ENCODE measurements at regions not wholly inside any gene's neighbourhood (a gene's known extent, or its start where the extent isn't known, plus 50 kb on each side); places are given as distances from the start of the nearest gene placed in this dataset.

DNA sequence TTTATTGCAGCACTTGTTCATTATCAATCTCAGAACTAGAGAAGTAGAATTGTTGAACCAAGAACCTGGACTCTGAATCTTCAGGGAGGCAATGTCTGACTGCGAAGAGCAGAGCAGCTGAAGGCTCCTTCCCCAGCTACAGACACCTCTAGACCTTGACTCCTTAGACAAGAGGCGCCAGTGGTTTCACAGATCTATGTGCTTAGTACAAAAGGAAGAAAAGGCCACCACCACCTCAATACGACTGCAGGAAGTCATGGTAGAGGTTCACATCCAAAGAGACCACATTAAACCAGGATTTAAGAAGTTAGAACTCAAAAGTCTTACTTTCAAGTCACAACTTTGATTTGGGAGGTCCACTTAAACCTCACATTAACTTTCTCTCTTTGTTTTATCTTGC lies 158.1 kb upstream of the VRK2 start:
- no peak for FAIRE-seq
- TF ChIP-seq JUN (IDR thresholded peaks at IDR 0.05; ENCODE audit: borderline replicate concordance, insufficient read depth, insufficient read length, low read depth) (no peak), POLR2A (IDR thresholded peaks at IDR 0.05; ENCODE audit: low read depth, low read length) (no peak), EZH2 (IDR thresholded peaks at IDR 0.05; ENCODE audit: borderline replicate concordance, low read depth, low read length, severe bottlenecking) (no peak), MYC (IDR thresholded peaks at IDR 0.05; ENCODE audit: low read depth, low read length) (no peak), FOS (IDR thresholded peaks at IDR 0.05; ENCODE audit: borderline replicate concordance, insufficient read depth, low read length) (no peak), POLR2AphosphoS5 (IDR thresholded peaks at IDR 0.05; ENCODE audit: insufficient read depth, low read depth, low read length) (no peak), GATA2 (IDR thresholded peaks at IDR 0.05; ENCODE audit: insufficient read depth, insufficient read length, low read depth, low read length) (no peak)
- TF ChIP-seq, protein P1, sequence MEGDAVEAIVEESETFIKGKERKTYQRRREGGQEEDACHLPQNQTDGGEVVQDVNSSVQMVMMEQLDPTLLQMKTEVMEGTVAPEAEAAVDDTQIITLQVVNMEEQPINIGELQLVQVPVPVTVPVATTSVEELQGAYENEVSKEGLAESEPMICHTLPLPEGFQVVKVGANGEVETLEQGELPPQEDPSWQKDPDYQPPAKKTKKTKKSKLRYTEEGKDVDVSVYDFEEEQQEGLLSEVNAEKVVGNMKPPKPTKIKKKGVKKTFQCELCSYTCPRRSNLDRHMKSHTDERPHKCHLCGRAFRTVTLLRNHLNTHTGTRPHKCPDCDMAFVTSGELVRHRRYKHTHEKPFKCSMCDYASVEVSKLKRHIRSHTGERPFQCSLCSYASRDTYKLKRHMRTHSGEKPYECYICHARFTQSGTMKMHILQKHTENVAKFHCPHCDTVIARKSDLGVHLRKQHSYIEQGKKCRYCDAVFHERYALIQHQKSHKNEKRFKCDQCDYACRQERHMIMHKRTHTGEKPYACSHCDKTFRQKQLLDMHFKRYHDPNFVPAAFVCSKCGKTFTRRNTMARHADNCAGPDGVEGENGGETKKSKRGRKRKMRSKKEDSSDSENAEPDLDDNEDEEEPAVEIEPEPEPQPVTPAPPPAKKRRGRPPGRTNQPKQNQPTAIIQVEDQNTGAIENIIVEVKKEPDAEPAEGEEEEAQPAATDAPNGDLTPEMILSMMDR (IDR thresholded peaks at IDR 0.05; ENCODE audit: extremely low read depth in 1 of 2, insufficient read depth in 1 of 2, low read depth in 1 of 2, low read length in 2 of 2), result no peak
- TF ChIP-seq, protein P2, sequence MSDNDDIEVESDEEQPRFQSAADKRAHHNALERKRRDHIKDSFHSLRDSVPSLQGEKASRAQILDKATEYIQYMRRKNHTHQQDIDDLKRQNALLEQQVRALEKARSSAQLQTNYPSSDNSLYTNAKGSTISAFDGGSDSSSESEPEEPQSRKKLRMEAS (IDR thresholded peaks at IDR 0.05; ENCODE audit: insufficient read depth, insufficient read length), result no peak
- no peak for DNase-seq (ENCODE audit: low read depth, low spot score)
- dilution Hi-C loops (cut with MboI; ENCODE audit: extremely low pct_ligation_motif_present, low sequenced_read_pairs), result no loop called here
- Histone ChIP-seq H3K9me3 (replicated peaks; ENCODE audit: control insufficient read depth, insufficient read depth, low read length) (no peaks in the 10 kb centered on the region), H2AFZ (ENCODE audit: low read depth, low read length) (no peak overlapping the region), H3K9ac (replicated peaks; ENCODE audit: extremely low read depth, insufficient read depth, low read length) (no peak overlapping the region), H3K4me2 (ENCODE audit: insufficient read depth, low read length) (no peak overlapping the region), H3K36me3 (ENCODE audit: control insufficient read depth in 2 of 2, extremely low read depth in 1 of 2, insufficient read depth in 2 of 2, low read length in 2 of 2) (no peaks in the 10 kb centered on the region), H3K27ac (ENCODE audit: insufficient read depth, low read depth, low read length) (no peak overlapping the region), H3K4me3 (replicated peaks in 1 of 3; ENCODE audit: insufficient read depth in 1 of 3, low read depth in 1 of 3, low read length in 3 of 3) (no peak overlapping the region), H3K9me1 (replicated peaks; ENCODE audit: control insufficient read depth, extremely low read depth, insufficient read depth, low read length) (no peaks in the 10 kb centered on the region), H4K20me1 (replicated peaks; ENCODE audit: control insufficient read depth, extremely low read depth, insufficient read depth, low read length) (no peaks in the 10 kb centered on the region), H3K79me2 (ENCODE audit: control insufficient read depth, insufficient read depth, low read length) (no peaks in the 10 kb centered on the region), H3K4me1 (ENCODE audit: control insufficient read depth, extremely low read depth, insufficient read depth, low read length) (no peaks in the 10 kb centered on the region), H3K27me3 (ENCODE audit: control insufficient read depth in 2 of 2, insufficient read depth in 2 of 2, low read length in 2 of 2) (no peaks in the 10 kb centered on the region)
- ChIA-PET CTCF (interaction anchor here (1.3 kb wide), 1 partner anchor 17 kb away, joined by 3 read pairs; no protein-coding TSS in a partner anchor), POLR2A (no interaction called here)
- BruUV-seq (replicated peaks), result no TSS peak
- intact Hi-C loops (cut with micrococcal nuclease), result no loop called here

Data from endothelial cell of umbilical vein (primary cell).